ENCODE measurements at regions not wholly inside any gene's neighbourhood (a gene's known extent, or its start where the extent isn't known, plus 50 kb on each side); places are given as distances from the start of the nearest gene placed in this dataset.

GRCh38 chr5:7331131-7331530, 64.8 kb upstream of the ADCY2 start:
- Histone ChIP-seq H3K27me3 (no peaks in the 10 kb centered on the region), H3K27ac (no peak overlapping the region), H3K4me3 (no peak overlapping the region), H3K36me3 (no peaks in the 10 kb centered on the region), H3K9me3 (peaks cover 0 to 2% (median 1%) of the 10 kb centered on the region in 4 donors), H3K4me1 (no peaks in the 10 kb centered on the region)
- WGBS, 2 donors: 72 to 73% methylated on average over 7 of the region's 7 CpGs
- ATAC-seq (ENCODE audit: low FRiP score in 2 of 2): peak in 1 of 2 donors; percentile 28
- no peak for TF ChIP-seq POLR2AphosphoS5 (IDR thresholded peaks at IDR 0.05)
- TF ChIP-seq, protein P1, sequence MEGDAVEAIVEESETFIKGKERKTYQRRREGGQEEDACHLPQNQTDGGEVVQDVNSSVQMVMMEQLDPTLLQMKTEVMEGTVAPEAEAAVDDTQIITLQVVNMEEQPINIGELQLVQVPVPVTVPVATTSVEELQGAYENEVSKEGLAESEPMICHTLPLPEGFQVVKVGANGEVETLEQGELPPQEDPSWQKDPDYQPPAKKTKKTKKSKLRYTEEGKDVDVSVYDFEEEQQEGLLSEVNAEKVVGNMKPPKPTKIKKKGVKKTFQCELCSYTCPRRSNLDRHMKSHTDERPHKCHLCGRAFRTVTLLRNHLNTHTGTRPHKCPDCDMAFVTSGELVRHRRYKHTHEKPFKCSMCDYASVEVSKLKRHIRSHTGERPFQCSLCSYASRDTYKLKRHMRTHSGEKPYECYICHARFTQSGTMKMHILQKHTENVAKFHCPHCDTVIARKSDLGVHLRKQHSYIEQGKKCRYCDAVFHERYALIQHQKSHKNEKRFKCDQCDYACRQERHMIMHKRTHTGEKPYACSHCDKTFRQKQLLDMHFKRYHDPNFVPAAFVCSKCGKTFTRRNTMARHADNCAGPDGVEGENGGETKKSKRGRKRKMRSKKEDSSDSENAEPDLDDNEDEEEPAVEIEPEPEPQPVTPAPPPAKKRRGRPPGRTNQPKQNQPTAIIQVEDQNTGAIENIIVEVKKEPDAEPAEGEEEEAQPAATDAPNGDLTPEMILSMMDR (IDR thresholded peaks at IDR 0.05): no peak
- no peak for TF ChIP-seq POLR2A (IDR thresholded peaks at IDR 0.05)
- TF ChIP-seq EP300 (IDR thresholded peaks at IDR 0.05): no peak
- DNase-seq: no peak

Small RNA genes lying in the stretch of these regions (small RNA-seq; reads per million reads assigned to genes)
- 0 reads per million in 4 donors for gene RF00017
- gene RNA5SP176: 0 reads per million in 4 donors

Measured in upper lobe of left lung (tissue), 6 donors.